ENCODE measurements at regions not wholly inside any gene's neighbourhood (a gene's known extent, or its start where the extent isn't known, plus 50 kb on each side); places are given as distances from the start of the nearest gene placed in this dataset.

GRCh38 chr5:56330806-56331205, 97.7 kb upstream of the ANKRD55 start:
- intact Hi-C loops (cut with DNase I): no loop called here
- WGBS: 94% methylated on average over 1 of the region's 1 CpG

DNA sequence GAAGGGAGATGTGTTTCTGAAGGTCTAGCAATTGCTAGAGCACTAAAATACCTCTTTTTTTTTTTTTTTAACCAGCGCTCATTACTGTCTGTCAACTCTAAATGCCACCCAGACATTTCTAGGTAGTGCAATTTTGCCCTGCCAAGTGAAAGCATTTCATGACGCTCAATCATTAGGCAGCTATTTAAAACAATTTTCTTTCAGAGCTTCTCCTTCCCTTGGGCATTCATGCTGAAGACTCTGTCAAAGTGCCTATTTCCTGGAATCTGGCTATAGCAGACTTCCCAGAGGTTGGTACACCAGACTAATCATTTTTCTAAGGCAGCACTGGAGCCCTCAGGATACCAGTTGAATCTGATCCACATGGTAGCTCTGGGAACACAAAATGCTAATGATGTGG, 97.0 kb upstream of the ANKRD55 start:
- intact Hi-C loops (cut with DNase I): no loop called here
- Histone ChIP-seq H3K27ac (replicated peaks in 1 of 4) (no peak overlapping the region), H3K27me3 (no peaks in the 10 kb centered on the region), H3K4me3 (no peak overlapping the region), H3K4me1 (peaks cover 0 to 6% (median 2%) of the 10 kb centered on the region in 4 donors), H3K9me3 (no peaks in the 10 kb centered on the region), H3K36me3 (no peaks in the 10 kb centered on the region)
- TF ChIP-seq CTCF (IDR thresholded peaks at IDR 0.05) (no peak), EP300 (IDR thresholded peaks at IDR 0.05) (no peak), POLR2AphosphoS5 (IDR thresholded peaks at IDR 0.05) (no peak), POLR2A (IDR thresholded peaks at IDR 0.05; ENCODE audit: low read depth) (no peak)
- no peak for DNase-seq (ENCODE audit: extremely low spot score)
- 78% methylated on average over 2 of the region's 2 CpGs for WGBS

More at GRCh38 chr5:56330806-56331205, 97.7 kb upstream of the ANKRD55 start:
- no peaks in the 10 kb centered on the region for H3K36me3 ChIP-seq
- H3K9me3 ChIP-seq: no peaks in the 10 kb centered on the region
- H3K4me3 ChIP-seq: no peak overlapping the region
- no peaks in the 10 kb centered on the region for H3K27me3 ChIP-seq
- H3K4me1 ChIP-seq: peaks cover 0 to 6% (median 2%) of the 10 kb centered on the region in 4 donors
- no peak overlapping the region for H3K27ac ChIP-seq (replicated peaks in 1 of 4)
- no peak for DNase-seq (ENCODE audit: extremely low spot score)
- TF ChIP-seq POLR2AphosphoS5 (IDR thresholded peaks at IDR 0.05) (no peak), POLR2A (IDR thresholded peaks at IDR 0.05; ENCODE audit: low read depth) (no peak), CTCF (IDR thresholded peaks at IDR 0.05) (no peak), EP300 (IDR thresholded peaks at IDR 0.05) (no peak)

DNA sequence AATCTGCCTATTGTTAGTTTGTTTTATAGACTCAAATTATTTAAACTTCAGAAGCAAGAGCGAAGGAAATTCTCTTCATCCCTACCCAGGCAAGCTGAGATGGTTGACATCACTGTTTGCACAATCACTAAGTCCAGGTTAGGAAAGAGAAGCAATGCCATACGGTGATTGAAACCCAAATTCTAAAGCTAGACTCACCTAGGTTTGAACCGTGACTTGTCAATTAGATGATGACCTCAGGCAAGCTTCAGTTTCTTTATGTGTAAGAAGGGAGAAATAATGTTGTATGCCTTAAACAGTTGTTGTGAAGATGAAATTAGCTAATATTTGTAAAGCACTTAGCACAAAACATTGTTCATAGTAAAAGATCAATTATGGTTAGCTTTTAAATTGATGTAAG, 96.5 kb upstream of the ANKRD55 start:
- H3K4me1 ChIP-seq: peaks cover 0 to 6% (median 2%) of the 10 kb centered on the region in 4 donors
- intact Hi-C loops (cut with DNase I): no loop called here
- no peak overlapping the region for H3K27ac ChIP-seq (replicated peaks in 1 of 4)
- H3K27me3 ChIP-seq: no peaks in the 10 kb centered on the region
- TF ChIP-seq EP300 (IDR thresholded peaks at IDR 0.05) (no peak), POLR2A (IDR thresholded peaks at IDR 0.05; ENCODE audit: low read depth) (no peak)
- H3K36me3 ChIP-seq: no peaks in the 10 kb centered on the region
- DNase-seq (ENCODE audit: extremely low spot score): no peak
- H3K4me3 ChIP-seq: no peak overlapping the region
- 98% methylated on average over 3 of the region's 3 CpGs for WGBS
- no peaks in the 10 kb centered on the region for H3K9me3 ChIP-seq

GRCh38 chr5:56328753-56329560, 95.8 kb upstream of the ANKRD55 start:
- WGBS: 67% methylated on average over 3 of the region's 3 CpGs
- Histone ChIP-seq H3K27ac (replicated peaks in 1 of 4) (no peak overlapping the region), H3K9me3 (no peaks in the 10 kb centered on the region), H3K27me3 (no peaks in the 10 kb centered on the region), H3K4me1 (peaks cover 0 to 6% (median 2%) of the 10 kb centered on the region in 4 donors), H3K4me3 (no peak overlapping the region), H3K36me3 (no peaks in the 10 kb centered on the region)
- intact Hi-C loops (cut with DNase I): no loop called here
- DNase-seq (ENCODE audit: extremely low spot score): no peak
- no peak for TF ChIP-seq CTCF (IDR thresholded peaks at IDR 0.05)

- no peak for TF ChIP-seq POLR2AphosphoS5 (IDR thresholded peaks at IDR 0.05)
- TF ChIP-seq EP300 (IDR thresholded peaks at IDR 0.05): no peak
- TF ChIP-seq POLR2A (IDR thresholded peaks at IDR 0.05; ENCODE audit: low read depth): no peak
- TF ChIP-seq CTCF (IDR thresholded peaks at IDR 0.05): no peak
- Histone ChIP-seq H3K4me1 (peaks cover 0 to 6% (median 2%) of the 10 kb centered on the region in 4 donors), H3K9me3 (no peaks in the 10 kb centered on the region), H3K27ac (replicated peaks in 1 of 4) (no peak overlapping the region), H3K36me3 (no peaks in the 10 kb centered on the region), H3K27me3 (no peaks in the 10 kb centered on the region), H3K4me3 (no peak overlapping the region)
- no peak for DNase-seq (ENCODE audit: extremely low spot score)
- intact Hi-C loops (cut with DNase I): no loop called here
- WGBS: 92% methylated on average over 6 of the region's 6 CpGs
Observed at GRCh38 chr5:56327809-56328208, 94.7 kb upstream of the ANKRD55 start.
